Pancreas (tissue), 10 donors: ENCODE measurements at regions not wholly inside any gene's neighbourhood (a gene's known extent, or its start where the extent isn't known, plus 50 kb on each side); places are given as distances from the start of the nearest gene placed in this dataset.

Source experiments
- ATAC-seq, 4 donors: fragments of 200-7000 bp; cut with Tn5 transposase; one replicate each; pipeline versions ENCODE4 v1.8.0 to v1.9.1; 2020; ENCODE audit warnings: mild to moderate bottlenecking in 4 of 4, moderate library complexity in 4 of 4
- DNase-seq, 6 donors: peaks; one replicate each; pipeline ENCODE4 v3.0.0-alpha.2; 2020
- FAIRE-seq: peaks from 2 replicates; lab custom pipeline; 2012; peaks lifted over from hg19 to GRCh38; lab: Jason Lieb, UNC
- H3K27ac ChIP-seq, 4 donors: fragments of 200-600 bp; sonication (generic); 1 replicate in 3 of 4; 2 replicates in 1 of 4; pipeline versions ENCODE4 v1.5.0 to v1.8.0; 2020
- H3K27me3 ChIP-seq, 4 donors: fragments of 200-600 bp; one replicate each; pipeline ENCODE4 v1.8.0; 2021
- H3K36me3 ChIP-seq, 3 donors: fragments of 200-600 bp; sonication (generic) in 1 of 3; one replicate each; pipeline versions ENCODE4 v1.5.0 to v1.8.0; 2020 to 2021
- H3K4me1 ChIP-seq, 3 donors: fragments of 200-600 bp; one replicate each; pipeline ENCODE4 v1.8.0; 2021
- H3K4me3 ChIP-seq, 4 donors: fragments of 200-600 bp; sonication (generic) in 2 of 4; one replicate each; pipeline versions ENCODE4 v1.5.0 to v1.8.0; 2020 to 2021
- H3K9me3 ChIP-seq, 4 donors: fragments of 200-600 bp; one replicate each; pipeline ENCODE4 v1.8.0; 2021
- CTCF ChIP-seq, 4 donors: fragments of 200-600 bp; sonication (generic) in 3 of 4; IDR thresholded peaks; one replicate each; pipeline versions ENCODE4 v1.5.0 to v1.8.0; 2021; ENCODE audit warnings: antibody characterized with exemption in 4 of 4
- WGBS, 2 donors: extraction: QIAGEN DNeasy Blood & Tissue Kit; methylation state at CpG; one replicate each; pipeline ENCODE4 v1.1.7; 2013; 5-methylcytosine and 5-hydroxymethylcytosine counted together
- intact Hi-C, 3 donors: fragments of 100-400 bp; cut with DNase I; formaldehyde crosslinking; loops; one replicate each; pipeline versions ENCODE4 v1.11.1 to v1.14.2; 2022
- donor health status: healthy with polysubstance abuse.
- donor health status: DM: no; HTN: no; CAD: no; lungs with moderate emphysema.
- donor health status: DM: no; HTN: no; CAD: no.
- donor health status: control.
- donor health status: control.
- donor health status: Bipolar disorder and iron deficiency.
- donor health status: DM: yes; HTN: yes; CAD: no.
- donor health status: DM: no; HTN: no; CAD: no.
- donor health status: DM: no; HTN: no; CAD: no.
- donor health status: DM: yes; HTN: yes; CAD: no.

- no peak for ATAC-seq
- no peaks in the 10 kb centered on the region for H3K36me3 ChIP-seq
- no peak overlapping the region for H3K4me3 ChIP-seq
- DNase-seq: peak in 1 of 6 donors; percentile 20
- H3K27me3 ChIP-seq: no peaks in the 10 kb centered on the region
- FAIRE-seq: no peak
- H3K27ac ChIP-seq: no peak overlapping the region
- no peaks in the 10 kb centered on the region for H3K4me1 ChIP-seq
- intact Hi-C loops: no loop called here
- no peaks in the 10 kb centered on the region for H3K9me3 ChIP-seq
- WGBS, 2 donors: 80 to 82% methylated on average over 6 of the region's 6 CpGs
- TF ChIP-seq CTCF (IDR thresholded peaks at IDR 0.05): no peak
These were observed 554.6 kb upstream of the RIOK2 start for GRCh38 chr5:97737608-97738007.

GRCh38 chr5:97745817-97746216 is 562.8 kb upstream of the RIOK2 start:
- Histone ChIP-seq H3K27me3 (no peaks in the 10 kb centered on the region), H3K9me3 (no peaks in the 10 kb centered on the region), H3K4me3 (no peak overlapping the region), H3K36me3 (no peaks in the 10 kb centered on the region), H3K27ac (no peak overlapping the region), H3K4me1 (no peaks in the 10 kb centered on the region)
- no peak for DNase-seq
- 84 to 86% methylated on average over 4 of the region's 4 CpGs for WGBS, 2 donors
- TF ChIP-seq CTCF (IDR thresholded peaks at IDR 0.05): no peak
- FAIRE-seq: no peak
- no peak for ATAC-seq
- intact Hi-C loops: no loop called here

- FAIRE-seq: no peak
- no peak for ATAC-seq
- no peak for DNase-seq
- no peaks in the 10 kb centered on the region for H3K36me3 ChIP-seq
- H3K4me1 ChIP-seq: no peaks in the 10 kb centered on the region
- no peak for TF ChIP-seq CTCF (IDR thresholded peaks at IDR 0.05)
- intact Hi-C loops: no loop called here
- 83 to 91% methylated on average over 2 of the region's 2 CpGs for WGBS, 2 donors
- H3K27me3 ChIP-seq: no peaks in the 10 kb centered on the region
- H3K4me3 ChIP-seq: no peak overlapping the region
- H3K27ac ChIP-seq: no peak overlapping the region
- no peaks in the 10 kb centered on the region for H3K9me3 ChIP-seq
These were observed 567.5 kb upstream of the RIOK2 start for GRCh38 chr5:97750576-97750975.

GRCh38 chr5:97751540-97751939 is 568.5 kb upstream of the RIOK2 start:
- Histone ChIP-seq H3K4me3 (no peak overlapping the region), H3K27me3 (no peaks in the 10 kb centered on the region), H3K4me1 (no peaks in the 10 kb centered on the region), H3K9me3 (no peaks in the 10 kb centered on the region), H3K36me3 (no peaks in the 10 kb centered on the region), H3K27ac (no peak overlapping the region)
- DNase-seq (no peak), ATAC-seq (no peak), FAIRE-seq (no peak)
- intact Hi-C loops: no loop called here
- WGBS, 2 donors: 44 to 50% methylated on average over 1 of the region's 1 CpG
- TF ChIP-seq CTCF (IDR thresholded peaks at IDR 0.05): no peak

GRCh38 chr5:97752871-97753270 is 569.8 kb upstream of the RIOK2 start:
- no peaks in the 10 kb centered on the region for H3K36me3 ChIP-seq
- H3K27ac ChIP-seq: no peak overlapping the region
- TF ChIP-seq CTCF (IDR thresholded peaks at IDR 0.05): no peak
- no peaks in the 10 kb centered on the region for H3K4me1 ChIP-seq
- intact Hi-C loops: no loop called here
- H3K27me3 ChIP-seq: no peaks in the 10 kb centered on the region
- ATAC-seq (no peak), FAIRE-seq (no peak), DNase-seq (no peak)
- no peaks in the 10 kb centered on the region for H3K9me3 ChIP-seq
- H3K4me3 ChIP-seq: no peak overlapping the region
